ENCODE measurements at regions not wholly inside any gene's neighbourhood (a gene's known extent, or its start where the extent isn't known, plus 50 kb on each side); places are given as distances from the start of the nearest gene placed in this dataset.

DNA sequence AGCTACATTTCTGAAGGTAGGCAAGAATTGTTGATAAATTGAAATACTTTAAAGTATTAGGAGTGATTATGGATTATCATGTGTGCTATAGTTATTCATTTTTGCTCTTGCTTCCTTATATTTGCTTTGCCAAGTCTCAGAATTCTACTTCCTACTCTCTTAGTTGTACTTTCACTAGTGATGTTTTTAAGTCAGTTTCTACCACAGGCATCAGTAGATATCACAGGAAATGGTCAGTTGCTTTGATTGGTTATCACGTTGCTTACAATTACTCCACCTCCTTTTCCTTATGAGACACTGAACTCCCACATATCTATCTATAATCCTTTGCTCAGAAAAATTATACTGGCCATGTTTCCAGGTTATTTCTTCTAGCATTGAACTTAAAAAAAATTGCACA lies 472.8 kb downstream of the DMRTA1 start:
- Histone ChIP-seq H3K14ac (replicated peaks; ENCODE audit: low read depth, low read length) (no peak overlapping the region), H4K8ac (ENCODE audit: low read depth in 2 of 2, low read length in 2 of 2) (no peak overlapping the region), H3K4me3 (ENCODE audit: insufficient read depth, low read depth, low read length) (no peak overlapping the region), H3K4me1 (ENCODE audit: control insufficient read depth, insufficient read depth, low read length) (no peaks in the 10 kb centered on the region), H3K4ac (ENCODE audit: low read depth, low read length) (no peak overlapping the region), H2AK5ac (ENCODE audit: low read depth, low read length) (no peak overlapping the region), H3K27ac (ENCODE audit: insufficient read depth, low read length) (no peak overlapping the region), H4K5ac (ENCODE audit: low read depth, low read length) (no peak overlapping the region), H2AFZ (replicated peaks; ENCODE audit: low read length, poor library complexity) (no peak overlapping the region), H2BK20ac (ENCODE audit: low read depth, low read length) (no peak overlapping the region), H3K9me3 (ENCODE audit: control insufficient read depth, insufficient read depth, low read length) (no peaks in the 10 kb centered on the region), H4K91ac (ENCODE audit: insufficient read depth, low read depth, low read length) (no peak overlapping the region), H3K79me1 (ENCODE audit: low read depth in 1 of 2, low read length in 2 of 2) (no peaks in the 10 kb centered on the region), H4K20me1 (ENCODE audit: insufficient read depth, low read length) (no peaks in the 10 kb centered on the region), H3K9me1 (ENCODE audit: insufficient read depth, low read length) (no peaks in the 10 kb centered on the region), H3K9ac (ENCODE audit: low read depth, low read length) (no peak overlapping the region), H2BK120ac (ENCODE audit: low read depth, low read length) (no peak overlapping the region), H3K36me3 (ENCODE audit: control insufficient read depth, insufficient read depth, low read length) (no peaks in the 10 kb centered on the region), H3K56ac (ENCODE audit: extremely low read depth, insufficient read depth, low read length) (no peak overlapping the region), H2AK9ac (replicated peaks; ENCODE audit: low read depth, low read length, poor library complexity) (no peak overlapping the region), H3K27me3 (ENCODE audit: control insufficient read depth, insufficient read depth, low read length) (no peaks in the 10 kb centered on the region), H3K4me2 (ENCODE audit: low read depth, low read length) (no peak overlapping the region), H3K18ac (ENCODE audit: low read depth, low read length) (no peak overlapping the region), H3K23ac (ENCODE audit: low read depth, low read length) (no peak overlapping the region), H2BK15ac (ENCODE audit: low read depth, low read length) (no peak overlapping the region), H2BK5ac (ENCODE audit: low read depth, low read length, poor library complexity, severe bottlenecking) (no peak overlapping the region)
- no CpG with 5 or more reads among the region's 1 CpG for WGBS, 2 experiments (ENCODE audit: extremely low coverage in 2 of 2, insufficient read length in 1 of 2)
- DNase-seq (no peak), ATAC-seq (ENCODE audit: low read depth) (no peak)
- TF ChIP-seq RFX5 (IDR thresholded peaks at IDR 0.05; ENCODE audit: low read depth, low read length) (no peak), FOS (IDR thresholded peaks at IDR 0.05; ENCODE audit: low read depth, low read length) (no peak), SMC3 (IDR thresholded peaks at IDR 0.05; ENCODE audit: low read depth, low read length) (no peak), RCOR1 (IDR thresholded peaks at IDR 0.05; ENCODE audit: insufficient replicate concordance, low read length) (no peak), MAFK (IDR thresholded peaks at IDR 0.05; ENCODE audit: low read depth, low read length) (no peak), NFE2L2 (IDR thresholded peaks at IDR 0.05; ENCODE audit: low read depth, low read length) (no peak), USF2 (IDR thresholded peaks at IDR 0.05; ENCODE audit: low read depth, low read length) (no peak), CHD1 (IDR thresholded peaks at IDR 0.05; ENCODE audit: low read depth, low read length) (no peak), MXI1 (IDR thresholded peaks at IDR 0.05; ENCODE audit: borderline replicate concordance, low read depth, low read length) (no peak), CEBPB (IDR thresholded peaks at IDR 0.05; ENCODE audit: low read depth, low read length) (no peak), RAD21 (IDR thresholded peaks at IDR 0.05; ENCODE audit: low read length) (no peak), MAZ (IDR thresholded peaks at IDR 0.05; ENCODE audit: borderline replicate concordance, low read depth, low read length) (no peak)
- in situ Hi-C loops (cut with MboI; ENCODE audit: low sequenced_read_pairs), result no loop called here
- no TSS peak for BruUV-seq (replicated peaks)
- POLR2A ChIA-PET (ENCODE audit: unreplicated experiment), result no interaction called here
- dilution Hi-C loops (cut with HindIII; ENCODE audit: low sequenced_read_pairs, unreplicated experiment), result no loop called here
- CTCF ChIA-PET, result no interaction called here
- intact Hi-C loops (cut with micrococcal nuclease), result no loop called here

Data from IMR-90 (cell line).